ENCODE measurements at regions not wholly inside any gene's neighbourhood (a gene's known extent, or its start where the extent isn't known, plus 50 kb on each side); places are given as distances from the start of the nearest gene placed in this dataset.
"Not testable (repeated sequence)": the region's sequence is repeated elsewhere in the genome, so short reads cannot be mapped to it uniquely, and the experiment has no call there.

GRCh38 chr11:91011503-91011902 lies 788.7 kb upstream of the CHORDC1 start:
- H3K36me3 ChIP-seq = no peaks in the 10 kb centered on the region
- DNase-seq (ENCODE audit: low spot score) (no peak), ATAC-seq (ENCODE audit: insufficient number of reproducible peaks, low FRiP score, low read depth) (no peak)
- no peak overlapping the region for H3K27ac ChIP-seq
- no peaks in the 10 kb centered on the region for H3K4me1 ChIP-seq (ENCODE audit: control insufficient read depth in 1 of 2, low read depth in 2 of 2)
- TF ChIP-seq, protein P1, sequence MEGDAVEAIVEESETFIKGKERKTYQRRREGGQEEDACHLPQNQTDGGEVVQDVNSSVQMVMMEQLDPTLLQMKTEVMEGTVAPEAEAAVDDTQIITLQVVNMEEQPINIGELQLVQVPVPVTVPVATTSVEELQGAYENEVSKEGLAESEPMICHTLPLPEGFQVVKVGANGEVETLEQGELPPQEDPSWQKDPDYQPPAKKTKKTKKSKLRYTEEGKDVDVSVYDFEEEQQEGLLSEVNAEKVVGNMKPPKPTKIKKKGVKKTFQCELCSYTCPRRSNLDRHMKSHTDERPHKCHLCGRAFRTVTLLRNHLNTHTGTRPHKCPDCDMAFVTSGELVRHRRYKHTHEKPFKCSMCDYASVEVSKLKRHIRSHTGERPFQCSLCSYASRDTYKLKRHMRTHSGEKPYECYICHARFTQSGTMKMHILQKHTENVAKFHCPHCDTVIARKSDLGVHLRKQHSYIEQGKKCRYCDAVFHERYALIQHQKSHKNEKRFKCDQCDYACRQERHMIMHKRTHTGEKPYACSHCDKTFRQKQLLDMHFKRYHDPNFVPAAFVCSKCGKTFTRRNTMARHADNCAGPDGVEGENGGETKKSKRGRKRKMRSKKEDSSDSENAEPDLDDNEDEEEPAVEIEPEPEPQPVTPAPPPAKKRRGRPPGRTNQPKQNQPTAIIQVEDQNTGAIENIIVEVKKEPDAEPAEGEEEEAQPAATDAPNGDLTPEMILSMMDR (IDR thresholded peaks at IDR 0.05) = no peak
- H3K4me3 ChIP-seq = no peak overlapping the region
- no peaks in the 10 kb centered on the region for H3K9me3 ChIP-seq
- no peaks in the 10 kb centered on the region for H3K27me3 ChIP-seq (replicated peaks; ENCODE audit: insufficient read depth)

GRCh38 chr11:91005458-91005857 lies 782.6 kb upstream of the CHORDC1 start:
- no peaks in the 10 kb centered on the region for H3K27me3 ChIP-seq (replicated peaks; ENCODE audit: insufficient read depth)
- H3K4me3 ChIP-seq = no peak overlapping the region
- TF ChIP-seq, protein P1 (IDR thresholded peaks at IDR 0.05) = no peak
- no peaks in the 10 kb centered on the region for H3K4me1 ChIP-seq (ENCODE audit: control insufficient read depth in 1 of 2, low read depth in 2 of 2)
- no peak for DNase-seq (ENCODE audit: low spot score)
- no peaks in the 10 kb centered on the region for H3K36me3 ChIP-seq
- ATAC-seq (ENCODE audit: insufficient number of reproducible peaks, low FRiP score, low read depth) = no peak
- H3K27ac ChIP-seq = no peak overlapping the region
- no peaks in the 10 kb centered on the region for H3K9me3 ChIP-seq

DNA sequence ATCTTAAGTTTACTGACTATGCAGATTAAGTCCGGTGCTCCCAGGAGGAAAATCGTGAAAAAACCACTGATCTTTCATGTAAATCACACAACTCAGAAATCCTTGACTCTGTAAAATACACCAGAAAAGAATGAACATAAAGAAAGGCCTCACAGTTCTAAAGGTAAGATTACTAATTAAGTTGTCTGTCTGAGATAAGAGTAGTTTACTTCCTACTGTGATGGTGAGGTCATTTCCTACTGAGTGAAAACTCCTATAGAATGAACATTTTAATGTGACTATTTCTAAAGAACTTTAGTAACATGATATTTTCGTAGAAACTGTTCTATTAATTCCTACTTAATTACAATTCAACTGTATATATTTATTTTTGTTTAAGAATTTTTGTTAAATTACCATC lies 774.4 kb upstream of the CHORDC1 start:
- Histone ChIP-seq H3K4me3 (no peak overlapping the region), H3K27me3 (replicated peaks; ENCODE audit: insufficient read depth) (no peaks in the 10 kb centered on the region), H3K27ac (no peak overlapping the region), H3K36me3 (no peaks in the 10 kb centered on the region), H3K9me3 (no peaks in the 10 kb centered on the region), H3K4me1 (ENCODE audit: control insufficient read depth in 1 of 2, low read depth in 2 of 2) (no peaks in the 10 kb centered on the region)
- TF ChIP-seq, protein P1 (IDR thresholded peaks at IDR 0.05) = no peak
- DNase-seq (ENCODE audit: low spot score) (no peak), ATAC-seq (ENCODE audit: insufficient number of reproducible peaks, low FRiP score, low read depth) (no peak)

- not testable (repeated sequence) for ATAC-seq (ENCODE audit: insufficient number of reproducible peaks, low FRiP score, low read depth); H3K4me3 ChIP-seq; DNase-seq (ENCODE audit: low spot score); H3K4me1 ChIP-seq (ENCODE audit: control insufficient read depth in 1 of 2, low read depth in 2 of 2); H3K27ac ChIP-seq; H3K27me3 ChIP-seq (replicated peaks; ENCODE audit: insufficient read depth); H3K9me3 ChIP-seq; H3K36me3 ChIP-seq
These were observed 749.3 kb upstream of the CHORDC1 start for GRCh38 chr11:90972159-90972558.

GRCh38 chr11:90947930-90948329 lies 725.1 kb upstream of the CHORDC1 start:
- ATAC-seq (ENCODE audit: insufficient number of reproducible peaks, low FRiP score, low read depth) = no peak
- Histone ChIP-seq H3K36me3 (no peaks in the 10 kb centered on the region), H3K9me3 (no peaks in the 10 kb centered on the region), H3K4me3 (no peak overlapping the region), H3K27ac (no peak overlapping the region), H3K4me1 (ENCODE audit: control insufficient read depth in 1 of 2, low read depth in 2 of 2) (no peaks in the 10 kb centered on the region), H3K27me3 (replicated peaks; ENCODE audit: insufficient read depth) (no peaks in the 10 kb centered on the region)
- TF ChIP-seq, protein P1 (IDR thresholded peaks at IDR 0.05) = no peak
- DNase-seq (ENCODE audit: low spot score) = no peak

GRCh38 chr11:90930252-90930651 lies 707.4 kb upstream of the CHORDC1 start:
- Histone ChIP-seq H3K4me3 (no peak overlapping the region), H3K27me3 (replicated peaks; ENCODE audit: insufficient read depth) (no peaks in the 10 kb centered on the region), H3K9me3 (no peaks in the 10 kb centered on the region), H3K36me3 (no peaks in the 10 kb centered on the region), H3K4me1 (ENCODE audit: control insufficient read depth in 1 of 2, low read depth in 2 of 2) (no peaks in the 10 kb centered on the region), H3K27ac (no peak overlapping the region)
- DNase-seq (ENCODE audit: low spot score) (no peak), ATAC-seq (ENCODE audit: insufficient number of reproducible peaks, low FRiP score, low read depth) (no peak)
- TF ChIP-seq, protein P1 (IDR thresholded peaks at IDR 0.05) = no peak
